ENCODE measurements at regions not wholly inside any gene's neighbourhood (a gene's known extent, or its start where the extent isn't known, plus 50 kb on each side); places are given as distances from the start of the nearest gene placed in this dataset.

DNA sequence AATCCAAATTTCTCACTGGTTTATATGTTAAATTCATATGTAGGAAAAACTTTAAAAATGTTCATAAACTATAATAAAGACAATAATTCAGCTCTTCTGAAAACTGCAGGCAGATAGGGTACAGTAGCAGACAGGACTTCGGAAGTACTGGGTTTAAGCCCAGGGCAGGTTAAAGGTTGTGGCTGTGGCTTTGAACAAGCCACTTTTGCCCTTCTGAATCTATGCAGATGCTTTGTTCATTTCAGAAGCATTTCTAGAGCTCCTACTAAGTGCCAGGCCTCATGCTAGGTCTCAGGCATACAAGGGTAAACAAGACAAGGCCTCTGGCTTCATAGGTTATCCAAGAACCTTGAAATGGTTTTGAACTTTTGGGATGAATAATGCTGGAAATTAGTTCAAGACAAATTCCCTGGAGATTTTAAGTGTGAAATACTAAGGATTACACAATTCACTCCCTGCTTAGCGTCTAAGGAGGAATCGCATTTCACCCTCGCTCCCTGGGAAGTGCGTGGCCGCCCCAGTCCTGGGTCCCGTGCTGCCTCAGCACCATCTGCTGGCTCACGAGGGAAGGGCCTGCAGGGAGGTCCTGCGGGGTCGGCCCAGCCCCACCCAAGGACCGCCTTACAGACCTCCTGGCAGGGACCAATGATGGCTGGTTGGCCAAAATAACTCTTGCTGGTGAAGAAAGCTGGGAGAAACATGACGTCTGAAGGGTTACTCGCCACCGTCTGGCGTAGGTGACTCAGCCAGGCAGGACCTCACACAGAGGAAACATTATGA lies 67.7 kb upstream of the L3MBTL4 start (continued):
- TF ChIP-seq, protein P1, sequence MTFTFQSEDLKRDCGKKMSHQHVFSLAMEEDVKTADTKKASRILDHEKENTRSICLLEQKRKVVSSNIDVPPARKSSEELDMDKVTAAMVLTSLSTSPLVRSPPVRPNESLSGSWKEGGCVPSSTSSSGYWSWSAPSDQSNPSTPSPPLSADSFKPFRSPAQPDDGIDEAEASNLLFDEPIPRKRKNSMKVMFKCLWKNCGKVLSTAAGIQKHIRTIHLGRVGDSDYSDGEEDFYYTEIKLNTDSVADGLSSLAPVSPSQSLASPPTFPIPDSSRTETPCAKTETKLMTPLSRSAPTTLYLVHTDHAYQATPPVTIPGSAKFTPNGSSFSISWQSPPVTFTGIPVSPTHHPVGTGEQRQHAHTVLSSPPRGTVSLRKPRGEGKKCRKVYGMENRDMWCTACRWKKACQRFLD (CRISPR knock-in tag; IDR thresholded peaks at IDR 0.05; ENCODE audit: borderline replicate concordance), result no peak
- TF ChIP-seq ZNF205 (CRISPR knock-in tag; IDR thresholded peaks at IDR 0.05), result 0 out of 2 replicates have a peak, but pooled peaks have one; percentile 37
- peak; percentile 54; the same call in 1 of the 2 replicates for TF ChIP-seq RXRB (CRISPR knock-in tag; IDR thresholded peaks at IDR 0.05; ENCODE audit: borderline replicate concordance)
- TF ChIP-seq TSC22D2 (CRISPR knock-in tag; IDR thresholded peaks at IDR 0.05; ENCODE audit: borderline replicate concordance), result peak; percentile 66; the same call in 1 of the 2 replicates
- peak; percentile 72 for TF ChIP-seq ZMYM4 (CRISPR knock-in tag; IDR thresholded peaks at IDR 0.05)
- TF ChIP-seq JARID2 (CRISPR knock-in tag; IDR thresholded peaks at IDR 0.05; ENCODE audit: insufficient replicate concordance), result no peak
- no peak for TF ChIP-seq ZBTB20 (CRISPR knock-in tag; IDR thresholded peaks at IDR 0.05; ENCODE audit: borderline replicate concordance, low read depth)
- TF ChIP-seq PAWR (CRISPR knock-in tag; IDR thresholded peaks at IDR 0.05; ENCODE audit: borderline replicate concordance), result no peak
- TF ChIP-seq CAMTA2 (CRISPR knock-in tag; IDR thresholded peaks at IDR 0.05; ENCODE audit: borderline replicate concordance), result no peak
- no peak for TF ChIP-seq ZBTB3 (CRISPR knock-in tag; IDR thresholded peaks at IDR 0.05; ENCODE audit: borderline replicate concordance, low read depth)
- no peak for TF ChIP-seq ZNF619 (CRISPR knock-in tag; IDR thresholded peaks at IDR 0.05)
- 0 out of 2 replicates have a peak, but pooled peaks have one; percentile 34 for TF ChIP-seq IRF2 (CRISPR knock-in tag; IDR thresholded peaks at IDR 0.05)
- no peak for TF ChIP-seq RORA (CRISPR knock-in tag; IDR thresholded peaks at IDR 0.05)
- TF ChIP-seq, protein P2, sequence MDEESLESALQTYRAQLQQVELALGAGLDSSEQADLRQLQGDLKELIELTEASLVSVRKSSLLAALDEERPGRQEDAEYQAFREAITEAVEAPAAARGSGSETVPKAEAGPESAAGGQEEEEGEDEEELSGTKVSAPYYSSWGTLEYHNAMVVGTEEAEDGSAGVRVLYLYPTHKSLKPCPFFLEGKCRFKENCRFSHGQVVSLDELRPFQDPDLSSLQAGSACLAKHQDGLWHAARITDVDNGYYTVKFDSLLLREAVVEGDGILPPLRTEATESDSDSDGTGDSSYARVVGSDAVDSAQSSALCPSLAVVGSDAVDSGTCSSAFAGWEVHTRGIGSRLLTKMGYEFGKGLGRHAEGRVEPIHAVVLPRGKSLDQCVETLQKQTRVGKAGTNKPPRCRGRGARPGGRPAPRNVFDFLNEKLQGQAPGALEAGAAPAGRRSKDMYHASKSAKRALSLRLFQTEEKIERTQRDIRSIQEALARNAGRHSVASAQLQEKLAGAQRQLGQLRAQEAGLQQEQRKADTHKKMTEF (CRISPR knock-in tag; IDR thresholded peaks at IDR 0.05), result peak; percentile 25; the same call in 1 of the 2 replicates
- TF ChIP-seq, protein P3, sequence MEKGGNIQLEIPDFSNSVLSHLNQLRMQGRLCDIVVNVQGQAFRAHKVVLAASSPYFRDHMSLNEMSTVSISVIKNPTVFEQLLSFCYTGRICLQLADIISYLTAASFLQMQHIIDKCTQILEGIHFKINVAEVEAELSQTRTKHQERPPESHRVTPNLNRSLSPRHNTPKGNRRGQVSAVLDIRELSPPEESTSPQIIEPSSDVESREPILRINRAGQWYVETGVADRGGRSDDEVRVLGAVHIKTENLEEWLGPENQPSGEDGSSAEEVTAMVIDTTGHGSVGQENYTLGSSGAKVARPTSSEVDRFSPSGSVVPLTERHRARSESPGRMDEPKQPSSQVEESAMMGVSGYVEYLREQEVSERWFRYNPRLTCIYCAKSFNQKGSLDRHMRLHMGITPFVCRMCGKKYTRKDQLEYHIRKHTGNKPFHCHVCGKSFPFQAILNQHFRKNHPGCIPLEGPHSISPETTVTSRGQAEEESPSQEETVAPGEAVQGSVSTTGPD (CRISPR knock-in tag; IDR thresholded peaks at IDR 0.05), result no peak
- TF ChIP-seq ZSCAN25 (CRISPR knock-in tag; IDR thresholded peaks at IDR 0.05), result no peak
- TF ChIP-seq, protein P4, sequence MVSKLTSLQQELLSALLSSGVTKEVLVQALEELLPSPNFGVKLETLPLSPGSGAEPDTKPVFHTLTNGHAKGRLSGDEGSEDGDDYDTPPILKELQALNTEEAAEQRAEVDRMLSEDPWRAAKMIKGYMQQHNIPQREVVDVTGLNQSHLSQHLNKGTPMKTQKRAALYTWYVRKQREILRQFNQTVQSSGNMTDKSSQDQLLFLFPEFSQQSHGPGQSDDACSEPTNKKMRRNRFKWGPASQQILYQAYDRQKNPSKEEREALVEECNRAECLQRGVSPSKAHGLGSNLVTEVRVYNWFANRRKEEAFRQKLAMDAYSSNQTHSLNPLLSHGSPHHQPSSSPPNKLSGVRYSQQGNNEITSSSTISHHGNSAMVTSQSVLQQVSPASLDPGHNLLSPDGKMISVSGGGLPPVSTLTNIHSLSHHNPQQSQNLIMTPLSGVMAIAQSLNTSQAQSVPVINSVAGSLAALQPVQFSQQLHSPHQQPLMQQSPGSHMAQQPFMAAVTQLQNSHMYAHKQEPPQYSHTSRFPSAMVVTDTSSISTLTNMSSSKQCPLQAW (CRISPR knock-in tag; IDR thresholded peaks at IDR 0.05), result 0 out of 2 replicates have a peak, but pooled peaks have one; percentile 39
- no peak for TF ChIP-seq ZSCAN12 (CRISPR knock-in tag; IDR thresholded peaks at IDR 0.05)
- TF ChIP-seq, protein P5, sequence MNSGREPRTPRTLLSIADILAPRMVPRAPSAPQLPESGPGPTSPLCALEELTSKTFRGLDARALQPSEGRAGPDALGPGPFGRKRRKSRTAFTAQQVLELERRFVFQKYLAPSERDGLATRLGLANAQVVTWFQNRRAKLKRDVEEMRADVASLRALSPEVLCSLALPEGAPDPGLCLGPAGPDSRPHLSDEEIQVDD (CRISPR knock-in tag; IDR thresholded peaks at IDR 0.05; ENCODE audit: borderline replicate concordance), result no peak
- peak; percentile 55; the same call in 1 of the 2 replicates for TF ChIP-seq SMC3 (IDR thresholded peaks at IDR 0.05; ENCODE audit: low read length)
- no peak for TF ChIP-seq ZFP41 (CRISPR knock-in tag; IDR thresholded peaks at IDR 0.05; ENCODE audit: borderline replicate concordance)
- TF ChIP-seq IRX3 (CRISPR knock-in tag; IDR thresholded peaks at IDR 0.05; ENCODE audit: borderline replicate concordance, low read depth), result no peak
